ENCODE measurements at regions not wholly inside any gene's neighbourhood (a gene's known extent, or its start where the extent isn't known, plus 50 kb on each side); places are given as distances from the start of the nearest gene placed in this dataset.
"Not testable (repeated sequence)": the region's sequence is repeated elsewhere in the genome, so short reads cannot be mapped to it uniquely, and the experiment has no call there.

- no peak for DNase-seq (ENCODE audit: low spot score in 2 of 2)
- H3K4me3 ChIP-seq (ENCODE audit: low read depth, poor library complexity, severe bottlenecking) = no peak overlapping the region
- TF ChIP-seq POLR2A (IDR thresholded peaks at IDR 0.05) = no peak
- TF ChIP-seq, protein P1, sequence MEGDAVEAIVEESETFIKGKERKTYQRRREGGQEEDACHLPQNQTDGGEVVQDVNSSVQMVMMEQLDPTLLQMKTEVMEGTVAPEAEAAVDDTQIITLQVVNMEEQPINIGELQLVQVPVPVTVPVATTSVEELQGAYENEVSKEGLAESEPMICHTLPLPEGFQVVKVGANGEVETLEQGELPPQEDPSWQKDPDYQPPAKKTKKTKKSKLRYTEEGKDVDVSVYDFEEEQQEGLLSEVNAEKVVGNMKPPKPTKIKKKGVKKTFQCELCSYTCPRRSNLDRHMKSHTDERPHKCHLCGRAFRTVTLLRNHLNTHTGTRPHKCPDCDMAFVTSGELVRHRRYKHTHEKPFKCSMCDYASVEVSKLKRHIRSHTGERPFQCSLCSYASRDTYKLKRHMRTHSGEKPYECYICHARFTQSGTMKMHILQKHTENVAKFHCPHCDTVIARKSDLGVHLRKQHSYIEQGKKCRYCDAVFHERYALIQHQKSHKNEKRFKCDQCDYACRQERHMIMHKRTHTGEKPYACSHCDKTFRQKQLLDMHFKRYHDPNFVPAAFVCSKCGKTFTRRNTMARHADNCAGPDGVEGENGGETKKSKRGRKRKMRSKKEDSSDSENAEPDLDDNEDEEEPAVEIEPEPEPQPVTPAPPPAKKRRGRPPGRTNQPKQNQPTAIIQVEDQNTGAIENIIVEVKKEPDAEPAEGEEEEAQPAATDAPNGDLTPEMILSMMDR (IDR thresholded peaks at IDR 0.05) = no peak
- WGBS, 2 donors = 52 to 61% methylated on average over 24 to 26 of the region's 26 CpGs
- intact Hi-C loops (cut with DNase I; ENCODE audit: low total_unique reads) = no loop called here
Observed at GRCh38 chr12:131573631-131574394, 137.1 kb upstream of the SFSWAP start.

DNA sequence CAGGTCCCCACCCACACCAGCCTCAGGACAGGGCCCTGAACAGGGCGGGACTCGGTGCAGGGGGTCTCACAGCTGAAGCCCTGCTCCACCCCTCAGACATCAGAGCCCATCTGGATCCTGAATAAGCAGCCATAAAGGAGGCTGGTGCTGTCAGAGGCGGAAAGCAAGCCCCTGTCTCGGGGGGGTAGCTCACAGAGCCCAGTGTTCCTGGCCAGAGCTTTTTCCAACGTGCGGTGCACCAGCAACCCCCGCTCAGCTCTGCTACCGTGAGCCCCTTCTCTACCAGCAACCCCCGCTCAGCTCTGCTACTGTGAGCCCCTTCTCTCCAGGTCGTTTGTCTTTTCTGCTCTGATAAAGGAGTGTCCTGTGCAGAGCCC is 136.5 kb upstream of the SFSWAP start:
- no peak for DNase-seq (ENCODE audit: low spot score in 2 of 2)

GRCh38 chr12:131575371-131575770 is 135.5 kb upstream of the SFSWAP start:
- WGBS, 2 donors = 87 to 96% methylated on average over 2 to 4 of the region's 4 CpGs
- intact Hi-C loops (cut with DNase I; ENCODE audit: low total_unique reads) = no loop called here
- TF ChIP-seq, protein P1 (IDR thresholded peaks at IDR 0.05) = no peak
- no peak for TF ChIP-seq POLR2A (IDR thresholded peaks at IDR 0.05)
- H3K4me3 ChIP-seq (ENCODE audit: low read depth, poor library complexity, severe bottlenecking) = no peak overlapping the region
- no peak for DNase-seq (ENCODE audit: low spot score in 2 of 2)

More for the DNA sequence above, 136.5 kb upstream of the SFSWAP start:
- WGBS, 2 donors = 29 to 35% methylated on average over 10 of the region's 10 CpGs
- no peak overlapping the region for H3K4me3 ChIP-seq (ENCODE audit: low read depth, poor library complexity, severe bottlenecking)
- intact Hi-C loops (cut with DNase I; ENCODE audit: low total_unique reads) = no loop called here
- TF ChIP-seq, protein P1 (IDR thresholded peaks at IDR 0.05) = no peak
- no peak for TF ChIP-seq POLR2A (IDR thresholded peaks at IDR 0.05)

- H3K4me3 ChIP-seq (ENCODE audit: low read depth, poor library complexity, severe bottlenecking); DNase-seq (ENCODE audit: low spot score in 2 of 2); intact Hi-C loops (cut with DNase I; ENCODE audit: low total_unique reads): not testable (repeated sequence)
- WGBS, 2 donors = 86 to 89% methylated on average over 17 of the region's 17 CpGs
Observed at GRCh38 chr12:131576734-131577133, 134.2 kb upstream of the SFSWAP start.

DNA sequence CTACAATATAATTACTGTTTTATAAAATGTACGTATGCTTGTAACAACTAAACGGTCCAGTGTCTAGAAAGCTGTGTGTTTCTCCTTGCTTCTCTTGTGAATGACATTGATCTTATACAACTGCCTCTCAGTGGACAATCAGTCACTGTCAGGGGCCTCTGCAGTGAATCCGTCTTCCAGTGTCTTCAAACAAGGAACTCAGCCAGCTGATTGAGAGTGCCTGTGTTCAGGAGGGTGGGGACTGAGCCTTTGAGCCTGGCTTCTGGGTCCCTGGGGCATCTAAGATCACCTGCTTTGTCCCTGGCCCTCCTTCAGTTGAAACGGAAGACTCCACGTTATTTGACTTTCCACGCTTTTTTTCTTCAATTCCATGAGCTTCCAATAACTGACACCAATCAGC is 133.1 kb upstream of the SFSWAP start:
- no peak overlapping the region for H3K4me3 ChIP-seq (ENCODE audit: low read depth, poor library complexity, severe bottlenecking)
- DNase-seq (ENCODE audit: low spot score in 2 of 2) = no peak
- intact Hi-C loops (cut with DNase I; ENCODE audit: low total_unique reads) = no loop called here
- 62 to 63% methylated on average over 6 of the region's 6 CpGs for WGBS, 2 donors
- no peak for TF ChIP-seq POLR2A (IDR thresholded peaks at IDR 0.05)
- TF ChIP-seq, protein P1 (IDR thresholded peaks at IDR 0.05) = no peak

DNA sequence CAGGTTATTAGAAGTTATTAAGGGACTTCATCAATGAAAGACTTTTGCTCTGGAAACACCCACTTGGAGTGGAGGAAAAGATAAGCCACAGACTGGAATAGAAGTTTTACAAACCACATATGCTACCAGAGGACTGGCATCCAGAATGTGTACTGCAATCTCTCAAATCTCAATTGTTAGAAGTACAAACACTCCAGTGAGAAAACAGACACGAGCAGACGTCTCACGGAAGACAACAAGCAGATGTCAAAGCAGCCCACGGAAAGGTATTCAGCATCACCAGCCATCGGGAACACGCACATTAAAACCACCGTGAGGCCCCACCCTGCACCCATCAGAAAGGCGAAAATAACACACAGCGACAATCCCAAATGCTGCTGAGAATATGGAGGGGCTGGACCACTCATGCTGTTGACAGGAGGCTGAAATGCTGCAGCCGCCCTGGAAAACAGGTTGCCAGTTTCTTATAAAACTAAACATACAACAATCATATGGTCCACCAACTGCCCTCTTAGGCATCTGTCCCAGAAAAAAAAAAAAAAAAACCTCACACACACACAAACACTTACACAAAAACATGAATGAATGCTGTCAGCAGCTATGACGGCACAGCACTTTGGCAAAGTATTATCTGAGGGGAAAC is 131.9 kb upstream of the SFSWAP start:
- TF ChIP-seq, protein P1 (IDR thresholded peaks at IDR 0.05) = no peak
- TF ChIP-seq POLR2A (IDR thresholded peaks at IDR 0.05) = no peak
- 65 to 70% methylated on average over 11 of the region's 11 CpGs for WGBS, 2 donors

More for the DNA sequence above, 131.9 kb upstream of the SFSWAP start:
- DNase-seq (ENCODE audit: low spot score in 2 of 2) = no peak
- no peak overlapping the region for H3K4me3 ChIP-seq (ENCODE audit: low read depth, poor library complexity, severe bottlenecking)
- intact Hi-C loops (cut with DNase I; ENCODE audit: low total_unique reads) = no loop called here

Data from lower leg skin (tissue), 4 donors.